SHP77 (cell line): ENCODE measurements at regions not wholly inside any gene's neighbourhood (a gene's known extent, or its start where the extent isn't known, plus 50 kb on each side); places are given as distances from the start of the nearest gene placed in this dataset.
A peak's percentile ranks its signal among the peaks of the same experiment; 100 is the strongest.

ENCODE experiments used
- DNase-seq, 2 experiments: peaks; one replicate each; lab custom pipeline; 2025; lab: John Stamatoyannopoulos, UW

- no peak for DNase-seq
These were observed 359.2 kb downstream of the BUD13 start for GRCh38 chr11:116413301-116414242.

DNA sequence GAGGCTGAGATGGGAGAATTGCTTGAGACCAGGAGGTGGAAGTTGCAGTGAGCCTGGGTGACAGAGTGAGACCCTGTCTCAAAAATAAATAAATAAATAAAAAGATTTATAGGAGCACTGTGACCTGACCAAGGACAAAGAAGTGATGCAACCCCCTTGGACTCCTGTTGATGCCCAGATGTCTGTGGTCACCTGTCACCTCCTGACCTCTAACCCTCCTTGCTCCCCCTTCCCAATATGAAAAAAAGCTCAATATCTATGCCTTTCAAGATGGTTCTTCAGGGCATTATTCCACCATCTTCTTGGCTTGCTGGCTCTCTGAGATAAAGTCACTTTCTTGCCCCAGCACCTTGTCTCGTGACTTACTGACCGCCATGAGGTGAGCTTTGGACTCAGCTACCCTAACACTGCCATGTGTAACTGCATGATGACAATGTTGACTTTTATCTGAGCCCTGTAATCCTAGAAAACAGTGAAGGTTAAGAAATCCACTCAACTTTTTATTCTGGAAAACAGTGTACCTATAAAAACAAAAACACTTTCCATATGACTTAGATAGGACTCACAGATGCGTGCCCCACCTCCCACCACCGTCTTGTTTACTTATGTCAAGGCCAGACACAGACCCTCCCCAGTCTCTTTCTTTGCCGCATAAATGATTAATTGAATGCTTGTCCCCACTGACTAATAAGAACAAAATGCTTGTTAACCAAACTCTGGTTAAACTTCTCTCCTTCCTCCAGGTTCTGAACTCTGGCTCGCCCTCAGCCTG, 360.5 kb downstream of the BUD13 start:
- no peak for DNase-seq

DNA sequence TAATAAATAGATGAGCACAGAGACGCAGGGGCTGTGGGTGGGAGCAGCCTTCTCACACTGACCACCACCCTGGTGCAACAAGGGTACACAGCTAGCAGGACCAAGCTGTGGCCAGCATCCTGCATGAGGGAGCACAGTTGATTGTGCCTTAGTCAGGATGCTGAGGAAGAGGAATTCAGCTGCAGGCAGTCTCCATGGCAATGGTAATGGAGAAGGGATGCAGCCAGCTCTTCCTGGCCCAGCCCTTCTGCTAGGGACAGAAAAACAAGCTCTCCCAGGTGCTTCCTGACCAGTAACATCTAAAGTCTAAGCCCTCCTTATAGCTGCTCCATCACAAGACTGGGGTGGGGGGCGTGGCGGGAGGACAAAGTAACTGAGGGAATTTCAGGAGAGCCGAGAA, 363.5 kb downstream of the BUD13 start:
- no peak for DNase-seq

DNA sequence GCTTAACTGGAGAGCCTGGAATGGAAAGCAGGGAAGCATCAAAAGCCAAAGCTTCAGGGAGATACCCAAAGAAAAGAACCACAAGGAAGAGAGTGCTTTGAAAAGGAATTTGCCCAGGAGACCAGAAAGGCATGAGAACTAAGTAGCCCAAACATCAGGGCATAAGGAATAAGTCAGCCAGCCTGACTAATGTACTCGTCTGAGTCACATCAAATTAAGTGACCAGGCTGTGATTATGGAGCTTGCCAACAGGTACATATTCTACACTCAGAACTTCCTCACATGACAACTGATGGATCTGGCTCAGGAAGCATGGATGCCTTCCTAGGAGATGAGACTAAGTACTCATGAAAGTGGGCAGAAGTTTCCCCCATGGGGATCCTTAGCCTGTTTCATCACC, 366.7 kb downstream of the BUD13 start:
- DNase-seq, result no peak

DNA sequence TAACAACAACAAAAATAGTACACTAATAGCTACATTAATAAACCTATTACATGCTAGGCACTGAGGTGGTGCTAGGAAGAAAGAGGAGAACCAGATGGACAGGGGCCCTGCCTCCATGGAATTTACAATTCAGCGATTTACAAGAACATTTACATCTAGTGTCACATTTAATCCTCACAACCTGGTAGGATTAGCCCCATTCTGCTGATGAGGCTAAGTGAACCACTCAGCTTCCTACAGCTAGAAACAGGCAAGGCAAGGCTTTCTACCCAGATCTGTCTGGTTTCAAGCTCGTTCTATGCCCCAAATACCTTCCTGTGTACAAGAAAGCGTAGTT, 368.4 kb downstream of the BUD13 start:
- DNase-seq, result no peak

GRCh38 chr11:116403794-116404461, 368.9 kb downstream of the BUD13 start:
- no peak for DNase-seq

- DNase-seq, result no peak
These were observed 372.7 kb downstream of the BUD13 start for GRCh38 chr11:116400081-116400480.

DNA sequence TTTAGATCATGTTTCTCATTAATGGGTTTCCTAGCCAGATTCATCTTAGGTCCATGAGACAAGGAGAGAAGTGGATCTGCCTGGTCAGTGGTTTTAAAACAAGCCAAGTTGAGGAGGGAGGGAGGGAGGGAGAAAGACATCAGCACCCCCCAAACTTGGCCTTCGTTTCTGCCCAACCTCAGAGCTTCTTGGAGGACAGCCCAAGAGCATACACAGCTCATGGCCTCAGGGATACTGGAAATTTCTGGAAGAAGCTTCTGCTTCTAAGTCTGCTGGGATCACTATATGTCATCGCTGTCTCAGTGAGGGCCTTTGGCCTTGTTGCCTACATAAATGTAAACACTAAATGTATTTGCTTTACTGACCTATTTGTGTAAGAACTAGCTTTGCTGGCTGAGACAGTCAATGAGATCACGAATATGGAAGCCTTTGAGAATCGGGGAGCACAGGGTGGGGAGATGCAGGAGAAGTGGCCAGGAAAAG, 375.1 kb downstream of the BUD13 start:
- DNase-seq, result no peak

DNA sequence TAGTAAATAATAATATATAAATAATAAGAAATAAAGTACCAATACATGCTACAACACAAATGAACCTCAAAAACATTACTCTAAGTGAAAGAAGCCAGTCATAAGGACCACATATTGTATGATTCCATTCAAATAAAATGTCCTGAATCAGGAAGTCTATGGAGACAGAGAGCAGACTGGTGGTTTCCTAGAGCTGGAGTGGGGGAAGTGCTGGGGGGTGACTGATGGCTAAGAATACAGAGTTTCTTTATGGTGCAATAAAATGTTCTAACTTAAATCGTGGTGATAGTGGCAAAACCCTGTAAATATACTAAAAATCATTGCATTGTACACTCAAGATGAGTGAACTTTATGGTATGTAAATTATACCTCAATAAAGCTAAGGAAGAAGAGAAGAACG, 376.5 kb downstream of the BUD13 start:
- DNase-seq, result no peak

- no peak for DNase-seq
These were observed 378.8 kb downstream of the BUD13 start for GRCh38 chr11:116394022-116394421.

DNA sequence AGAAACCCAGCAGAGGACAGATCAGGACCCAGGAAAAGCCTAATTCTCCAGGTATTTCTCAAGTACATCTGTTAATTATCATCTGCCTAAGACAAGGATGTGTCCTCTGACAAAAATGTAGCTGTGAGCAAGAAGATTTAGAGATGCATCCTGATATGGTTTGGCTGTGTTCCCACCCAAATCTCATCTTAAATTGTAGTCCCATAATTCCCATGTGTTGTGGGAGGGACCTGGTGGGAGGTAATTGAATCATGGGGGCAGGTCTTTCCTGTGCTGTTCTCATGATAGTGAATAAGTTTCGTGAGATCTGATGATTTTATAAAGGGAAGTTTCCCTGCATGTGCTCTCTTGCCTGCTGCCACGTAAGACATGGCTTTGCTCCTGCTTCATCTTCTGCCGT, 381.8 kb downstream of the BUD13 start:
- no peak for DNase-seq

DNA sequence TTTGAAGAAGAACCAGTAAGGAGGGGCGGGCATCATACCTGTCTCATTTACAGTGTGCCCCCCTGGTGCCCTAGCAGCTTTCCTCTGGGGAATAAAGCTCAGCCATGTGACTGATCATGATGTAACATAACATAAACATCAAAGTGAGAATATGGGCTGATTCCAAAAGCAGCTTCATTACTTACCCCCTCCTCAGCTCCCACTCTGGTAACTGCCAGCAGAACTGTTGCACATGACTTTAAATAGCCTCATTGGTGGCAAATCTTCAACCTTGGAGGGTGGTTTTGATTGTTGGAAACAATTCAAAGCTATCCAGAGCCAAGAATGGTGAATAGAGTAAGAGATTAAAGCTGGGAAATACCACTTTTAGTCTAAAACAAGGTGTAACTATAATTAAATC, 384.6 kb downstream of the BUD13 start:
- no peak for DNase-seq

GRCh38 chr11:116387641-116388040, 385.1 kb downstream of the BUD13 start:
- no peak for DNase-seq

DNA sequence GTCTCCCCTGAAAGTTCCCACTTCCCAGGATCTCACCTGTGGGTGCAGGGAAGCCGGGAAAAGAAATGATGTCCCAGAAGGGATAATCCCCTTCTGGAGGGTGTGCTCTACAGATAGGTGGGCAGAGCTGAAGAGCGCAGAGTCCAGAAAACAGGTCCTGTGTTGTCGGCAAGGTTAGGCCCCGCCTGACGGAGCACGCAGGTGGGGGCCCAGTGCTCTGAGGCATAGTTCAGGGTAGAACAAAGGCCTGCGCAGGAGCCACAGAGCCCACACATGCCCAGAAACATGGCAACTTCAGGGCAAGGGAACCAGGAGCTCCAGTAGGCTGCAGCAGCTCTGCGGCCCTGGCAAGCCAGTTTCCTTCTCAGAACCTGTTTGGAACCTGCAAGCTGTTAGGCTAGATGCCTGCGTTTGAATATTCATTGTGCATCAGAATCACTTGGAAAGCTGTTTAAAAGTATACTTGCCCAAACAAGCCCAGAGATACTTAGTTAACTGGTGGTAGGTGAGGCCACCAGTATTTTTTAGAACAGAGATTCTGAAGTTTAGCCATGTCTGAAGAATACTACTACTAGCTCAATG, 386.6 kb downstream of the BUD13 start:
- no peak for DNase-seq

- DNase-seq, result peak in 1 of 2 experiments; percentile 42
These were observed 387.9 kb downstream of the BUD13 start for GRCh38 chr11:116384876-116385275.

GRCh38 chr11:116384407-116384806, 388.4 kb downstream of the BUD13 start:
- no peak for DNase-seq

GRCh38 chr11:116379185-116379828, 393.5 kb downstream of the BUD13 start:
- DNase-seq, result no peak

DNA sequence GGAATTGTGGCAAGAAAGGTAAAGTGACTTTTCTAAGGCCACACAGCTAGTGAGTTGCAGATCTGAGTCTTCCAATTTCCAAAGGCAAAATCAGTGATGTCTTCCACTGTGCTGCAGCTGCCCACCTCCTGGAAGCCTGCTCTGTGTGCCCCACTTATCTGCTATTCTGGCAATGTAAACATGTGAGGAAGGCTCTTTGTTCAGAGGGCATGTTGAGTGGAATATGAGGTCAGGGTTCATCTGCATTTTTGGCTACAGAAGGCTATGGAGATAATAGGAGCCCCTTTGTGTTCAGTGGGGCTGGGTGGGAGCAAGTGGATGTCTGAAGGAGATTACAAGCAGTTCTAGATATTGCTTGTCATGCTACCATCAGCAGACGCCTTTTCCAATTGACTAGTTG, 396.2 kb downstream of the BUD13 start:
- peak; percentile 19 to 29 for DNase-seq

- DNase-seq, result no peak
These were observed 396.7 kb downstream of the BUD13 start for GRCh38 chr11:116376054-116376453.

DNA sequence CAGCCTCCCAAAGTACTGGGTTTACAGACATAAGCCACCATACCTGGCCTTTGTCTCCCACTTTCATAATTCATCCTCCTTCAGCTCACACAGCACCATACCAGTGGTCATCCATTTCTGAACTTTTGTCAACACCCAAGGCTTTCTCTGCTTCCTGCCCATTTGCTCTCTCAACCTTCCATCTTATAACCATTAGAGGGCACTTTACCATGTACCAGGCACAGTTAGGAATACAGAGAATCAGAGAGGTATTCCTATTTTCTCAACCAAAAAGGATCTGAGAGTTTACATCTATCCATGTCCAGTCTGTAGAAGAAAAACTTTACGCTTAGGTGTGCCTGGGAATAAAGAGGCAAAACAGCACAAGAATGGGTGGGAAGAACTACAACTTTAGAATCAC, 397.6 kb downstream of the BUD13 start:
- no peak for DNase-seq

GRCh38 chr11:116374085-116374484, 398.7 kb downstream of the BUD13 start:
- DNase-seq, result no peak
